ENCODE measurements at regions not wholly inside any gene's neighbourhood (a gene's known extent, or its start where the extent isn't known, plus 50 kb on each side); places are given as distances from the start of the nearest gene placed in this dataset.
A peak's percentile ranks its signal among the peaks of the same experiment; 100 is the strongest.
"Not testable (repeated sequence)": the region's sequence is repeated elsewhere in the genome, so short reads cannot be mapped to it uniquely, and the experiment has no call there.

GRCh38 chr6:85751374-85752055 lies 108.8 kb upstream of the SYNCRIP start:
- Histone ChIP-seq H2AFZ (ENCODE audit: low read length) (no peak overlapping the region), H3K4me1 (ENCODE audit: insufficient read depth, low read length) (no peaks in the 10 kb centered on the region; the same call in 1 of the 2 replicates), H3K4me2 (ENCODE audit: insufficient read depth, insufficient read length, low read length) (no peak overlapping the region), H2AK5ac (ENCODE audit: insufficient read length, low read length) (no peak overlapping the region), H3K4ac (ENCODE audit: low read depth, low read length) (no peak overlapping the region), H3K18ac (ENCODE audit: insufficient read length, low read depth, low read length) (no peak overlapping the region), H3K23me2 (ENCODE audit: insufficient read length, low read depth, low read length, poor library complexity, severe bottlenecking) (no peaks in the 10 kb centered on the region), H4K8ac (replicated peaks; ENCODE audit: insufficient read length, low read depth, low read length) (no peak overlapping the region), H2BK5ac (ENCODE audit: insufficient read length, low read length) (no peak overlapping the region), H4K5ac (ENCODE audit: insufficient read length, low read depth, low read length) (no peak overlapping the region), H3K9ac (ENCODE audit: extremely low read depth, insufficient read length, low read length) (no peak overlapping the region), H3T11ph (ENCODE audit: low read length) (no peak overlapping the region), H4K20me1 (ENCODE audit: control insufficient read depth, insufficient read depth, insufficient read length) (no peaks in the 10 kb centered on the region), H2BK20ac (ENCODE audit: low read depth, low read length, poor library complexity, severe bottlenecking) (no peak overlapping the region), H3K27ac (ENCODE audit: insufficient read length, low read depth, low read length) (no peak overlapping the region), H3K56ac (ENCODE audit: insufficient read length, low read depth, low read length) (no peak overlapping the region), H3K14ac (ENCODE audit: insufficient read depth, low read length) (no peak overlapping the region), H3K79me1 (ENCODE audit: insufficient read depth, low read depth, low read length, poor library complexity, severe bottlenecking) (no peaks in the 10 kb centered on the region), H3K23ac (ENCODE audit: insufficient read length, low read depth, low read length) (no peak overlapping the region), H3K79me2 (ENCODE audit: insufficient read depth, low read length) (no peaks in the 10 kb centered on the region), H2BK120ac (ENCODE audit: low read depth, low read length, poor library complexity, severe bottlenecking) (no peak overlapping the region), H4K91ac (ENCODE audit: insufficient read length, low read depth, low read length) (no peak overlapping the region), H3K27me3 (ENCODE audit: insufficient read depth, low read length) (no peaks in the 10 kb centered on the region), H2BK12ac (ENCODE audit: insufficient read length, low read depth, low read length) (no peak overlapping the region), H2BK15ac (ENCODE audit: low read depth, low read length) (no peak overlapping the region), H3K9me3 (ENCODE audit: control insufficient read depth, low read depth, low read length) (no peaks in the 10 kb centered on the region)
- no peak overlapping the region for H3K4me3 Mint-ChIP-seq
- H3K9me3 Mint-ChIP-seq, result peaks cover 7 to 13% of the 10 kb centered on the region in 2 experiments; a peak in 4 of 5 replicates
- peaks cover 2 to 7% of the 10 kb centered on the region in 2 experiments; a peak in 3 of 4 replicates for H3K4me1 Mint-ChIP-seq
- peaks cover 0 to 7% (median 0%) of the 10 kb centered on the region in 3 experiments; a peak in 4 of 7 replicates for H3K36me3 Mint-ChIP-seq (ENCODE audit: insufficient read depth in 1 of 3, low read depth in 3 of 3)
- H3K27ac Mint-ChIP-seq, result no peak overlapping the region
- DNase-seq, result no peak
- no peaks in the 10 kb centered on the region for H3K27me3 Mint-ChIP-seq (ENCODE audit: low read depth)
- TF ChIP-seq CTCF (conservative IDR thresholded peaks at IDR 0.05), result no peak
- no CpG with 5 or more reads among the region's 5 CpGs for WGBS (ENCODE audit: extremely low coverage, insufficient read length, low lambda C conversion rate)

GRCh38 chr6:85750146-85750545 lies 107.5 kb upstream of the SYNCRIP start:
- not testable (repeated sequence) for H3K23ac ChIP-seq (ENCODE audit: insufficient read length, low read depth, low read length); H3K79me2 ChIP-seq (ENCODE audit: insufficient read depth, low read length); H2AK5ac ChIP-seq (ENCODE audit: insufficient read length, low read length); H4K20me1 ChIP-seq (ENCODE audit: control insufficient read depth, insufficient read depth, insufficient read length); H3K79me1 ChIP-seq (ENCODE audit: insufficient read depth, low read depth, low read length, poor library complexity, severe bottlenecking); H2BK20ac ChIP-seq (ENCODE audit: low read depth, low read length, poor library complexity, severe bottlenecking); H3K27ac ChIP-seq (ENCODE audit: insufficient read length, low read depth, low read length); H3T11ph ChIP-seq (ENCODE audit: low read length); H2BK120ac ChIP-seq (ENCODE audit: low read depth, low read length, poor library complexity, severe bottlenecking); H2BK15ac ChIP-seq (ENCODE audit: low read depth, low read length); H4K8ac ChIP-seq (replicated peaks; ENCODE audit: insufficient read length, low read depth, low read length); H2BK12ac ChIP-seq (ENCODE audit: insufficient read length, low read depth, low read length); H2AFZ ChIP-seq (ENCODE audit: low read length); H3K4me3 Mint-ChIP-seq; H3K9ac ChIP-seq (ENCODE audit: extremely low read depth, insufficient read length, low read length); H3K9me3 ChIP-seq (ENCODE audit: control insufficient read depth, low read depth, low read length); H3K4me1 ChIP-seq (ENCODE audit: insufficient read depth, low read length); H3K4ac ChIP-seq (ENCODE audit: low read depth, low read length); H2BK5ac ChIP-seq (ENCODE audit: insufficient read length, low read length); H3K4me2 ChIP-seq (ENCODE audit: insufficient read depth, insufficient read length, low read length); H4K91ac ChIP-seq (ENCODE audit: insufficient read length, low read depth, low read length); H3K18ac ChIP-seq (ENCODE audit: insufficient read length, low read depth, low read length); H3K23me2 ChIP-seq (ENCODE audit: insufficient read length, low read depth, low read length, poor library complexity, severe bottlenecking); H3K4me1 Mint-ChIP-seq; DNase-seq; H3K56ac ChIP-seq (ENCODE audit: insufficient read length, low read depth, low read length); H3K14ac ChIP-seq (ENCODE audit: insufficient read depth, low read length); H3K27me3 Mint-ChIP-seq (ENCODE audit: low read depth); H3K27me3 ChIP-seq (ENCODE audit: insufficient read depth, low read length); H3K36me3 Mint-ChIP-seq (ENCODE audit: insufficient read depth in 1 of 3, low read depth in 3 of 3); H4K5ac ChIP-seq (ENCODE audit: insufficient read length, low read depth, low read length)
- H3K9me3 Mint-ChIP-seq, result peaks cover 9 to 13% of the 10 kb centered on the region in 2 experiments; a peak in 4 of 5 replicates
- no CpG with 5 or more reads among the region's 2 CpGs for WGBS (ENCODE audit: extremely low coverage, insufficient read length, low lambda C conversion rate)
- peak overlapping the region in 1 of 3 experiments; percentile 59; a peak in 1 of 7 replicates for H3K27ac Mint-ChIP-seq
